ENCODE measurements at regions not wholly inside any gene's neighbourhood (a gene's known extent, or its start where the extent isn't known, plus 50 kb on each side); places are given as distances from the start of the nearest gene placed in this dataset.

DNA sequence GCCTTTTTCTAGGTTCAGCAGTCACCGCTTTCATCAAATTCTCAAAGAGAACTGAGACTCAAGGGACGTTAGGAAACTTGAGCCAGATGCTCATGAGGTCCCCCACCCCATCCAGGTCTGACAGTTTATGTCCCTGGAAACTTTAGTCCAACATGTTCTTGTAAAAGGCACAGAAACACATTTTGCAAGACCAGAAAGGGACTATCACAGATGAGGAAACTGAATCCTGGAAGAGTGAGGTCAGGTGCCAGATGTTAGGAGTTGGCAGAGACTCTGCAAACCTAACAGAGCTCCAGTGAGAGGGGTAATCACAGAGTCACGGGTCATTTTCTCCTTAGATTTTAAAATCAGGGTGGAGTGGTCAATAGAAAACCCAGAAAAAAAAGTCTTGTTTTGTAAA, 76.6 kb downstream of the RDH14 start:
- no peak for DNase-seq
- Histone ChIP-seq H4K20me1 (ENCODE audit: insufficient read depth) (no peaks in the 10 kb centered on the region), H3K36me3 (ENCODE audit: low read depth) (no peaks in the 10 kb centered on the region), H3K9ac (no peak overlapping the region), H3K79me2 (ENCODE audit: insufficient read depth) (no peaks in the 10 kb centered on the region), H3K4me1 (ENCODE audit: insufficient read depth) (peaks cover 9% of the 10 kb centered on the region), H2AFZ (no peak overlapping the region), H3K9me2 (ENCODE audit: insufficient read depth) (no peaks in the 10 kb centered on the region), H3K27me3 (replicated peaks; ENCODE audit: insufficient read depth) (no peaks in the 10 kb centered on the region), H3K4me3 (no peak overlapping the region), H3F3A (ENCODE audit: insufficient read depth) (peaks cover 8% of the 10 kb centered on the region; the same call in 1 of the 2 replicates), H3K4me2 (ENCODE audit: unreplicated experiment) (no peak overlapping the region), H3K9me3 (ENCODE audit: low read depth) (no peaks in the 10 kb centered on the region), H3K27ac (no peak overlapping the region)
- in situ Hi-C loops (cut with MboI): no loop called here
- 58 to 63% methylated on average over 3 of the region's 3 CpGs for WGBS, 2 experiments (ENCODE audit: low coverage in 1 of 2, low lambda C conversion rate in 2 of 2, missing lambda C conversion rate in 2 of 2)
- TF ChIP-seq EZH2phosphoT487 (IDR thresholded peaks at IDR 0.05; ENCODE audit: insufficient read depth, low read depth) (no peak), EZH2 (IDR thresholded peaks at IDR 0.05; ENCODE audit: insufficient read depth, poor library complexity, severe bottlenecking) (no peak)

DNA sequence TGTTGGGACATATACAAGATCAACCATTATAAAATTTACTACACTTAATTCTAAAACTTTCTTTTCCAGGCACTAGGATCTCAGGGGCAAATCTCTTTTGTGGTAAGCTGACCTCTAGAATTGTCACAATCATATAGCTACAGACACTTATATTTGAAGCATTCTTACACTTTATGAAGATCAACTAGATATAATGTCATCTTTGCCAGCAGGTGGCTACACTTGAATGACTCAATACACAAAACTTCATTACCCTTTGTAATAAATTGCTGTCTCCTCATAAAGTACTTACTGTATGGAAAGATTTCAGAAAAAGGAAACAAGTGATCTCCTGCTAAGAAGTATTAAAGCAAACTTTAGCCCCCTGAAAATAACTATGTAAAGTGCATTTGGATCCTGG, 77.8 kb downstream of the RDH14 start:
- DNase-seq: no peak
- Histone ChIP-seq H3K4me2 (ENCODE audit: unreplicated experiment) (no peak overlapping the region), H3K9me2 (ENCODE audit: insufficient read depth) (no peaks in the 10 kb centered on the region)

GRCh38 chr2:18479947-18480369, 80.5 kb downstream of the RDH14 start:
- no peak overlapping the region for H3K27ac ChIP-seq
- DNase-seq: peak; percentile 49
- TF ChIP-seq EZH2phosphoT487 (IDR thresholded peaks at IDR 0.05; ENCODE audit: insufficient read depth, low read depth) (no peak), EZH2 (IDR thresholded peaks at IDR 0.05; ENCODE audit: insufficient read depth, poor library complexity, severe bottlenecking) (no peak)
- in situ Hi-C loops (cut with MboI): no loop called here
- H4K20me1 ChIP-seq (ENCODE audit: insufficient read depth): no peaks in the 10 kb centered on the region
- no peaks in the 10 kb centered on the region; the same call in 1 of the 2 replicates for H3K27me3 ChIP-seq (replicated peaks; ENCODE audit: insufficient read depth)
- no peaks in the 10 kb centered on the region for H3K79me2 ChIP-seq (ENCODE audit: insufficient read depth)
- no peak overlapping the region for H3K9ac ChIP-seq
- peaks cover 17% of the 10 kb centered on the region; the same call in 1 of the 2 replicates for H3F3A ChIP-seq (ENCODE audit: insufficient read depth)
- H3K4me3 ChIP-seq: no peak overlapping the region
- no peaks in the 10 kb centered on the region for H3K36me3 ChIP-seq (ENCODE audit: low read depth)
- WGBS, 2 experiments (ENCODE audit: low coverage in 1 of 2, low lambda C conversion rate in 2 of 2, missing lambda C conversion rate in 2 of 2): 12 to 15% methylated on average over 3 of the region's 3 CpGs
- H3K4me2 ChIP-seq (ENCODE audit: unreplicated experiment): peak overlapping the region; percentile 19
- peaks cover 19% of the 10 kb centered on the region for H3K4me1 ChIP-seq (ENCODE audit: insufficient read depth)
- H2AFZ ChIP-seq: no peak overlapping the region
- no peaks in the 10 kb centered on the region for H3K9me3 ChIP-seq (ENCODE audit: low read depth)
- H3K9me2 ChIP-seq (ENCODE audit: insufficient read depth): no peaks in the 10 kb centered on the region

More for the DNA sequence above, 77.8 kb downstream of the RDH14 start:
- TF ChIP-seq EZH2 (IDR thresholded peaks at IDR 0.05; ENCODE audit: insufficient read depth, poor library complexity, severe bottlenecking) (no peak), EZH2phosphoT487 (IDR thresholded peaks at IDR 0.05; ENCODE audit: insufficient read depth, low read depth) (no peak)
- H3F3A ChIP-seq (ENCODE audit: insufficient read depth): peaks cover 8% of the 10 kb centered on the region; the same call in 1 of the 2 replicates
- H2AFZ ChIP-seq: no peak overlapping the region
- H3K9ac ChIP-seq: no peak overlapping the region
- H3K27me3 ChIP-seq (replicated peaks; ENCODE audit: insufficient read depth): no peaks in the 10 kb centered on the region; the same call in 1 of the 2 replicates
- peaks cover 9% of the 10 kb centered on the region for H3K4me1 ChIP-seq (ENCODE audit: insufficient read depth)
- H3K79me2 ChIP-seq (ENCODE audit: insufficient read depth): no peaks in the 10 kb centered on the region
- no peaks in the 10 kb centered on the region for H3K9me3 ChIP-seq (ENCODE audit: low read depth)
- no peak overlapping the region for H3K27ac ChIP-seq
- in situ Hi-C loops (cut with MboI): no loop called here
- no peaks in the 10 kb centered on the region for H3K36me3 ChIP-seq (ENCODE audit: low read depth)
- no peak overlapping the region for H3K4me3 ChIP-seq
- no peaks in the 10 kb centered on the region for H4K20me1 ChIP-seq (ENCODE audit: insufficient read depth)

GRCh38 chr2:18477293-18477692, 83.2 kb downstream of the RDH14 start:
- 97 to 100% methylated on average over 1 of the region's 1 CpG for WGBS, 2 experiments (ENCODE audit: low coverage in 1 of 2, low lambda C conversion rate in 2 of 2, missing lambda C conversion rate in 2 of 2)

DNA sequence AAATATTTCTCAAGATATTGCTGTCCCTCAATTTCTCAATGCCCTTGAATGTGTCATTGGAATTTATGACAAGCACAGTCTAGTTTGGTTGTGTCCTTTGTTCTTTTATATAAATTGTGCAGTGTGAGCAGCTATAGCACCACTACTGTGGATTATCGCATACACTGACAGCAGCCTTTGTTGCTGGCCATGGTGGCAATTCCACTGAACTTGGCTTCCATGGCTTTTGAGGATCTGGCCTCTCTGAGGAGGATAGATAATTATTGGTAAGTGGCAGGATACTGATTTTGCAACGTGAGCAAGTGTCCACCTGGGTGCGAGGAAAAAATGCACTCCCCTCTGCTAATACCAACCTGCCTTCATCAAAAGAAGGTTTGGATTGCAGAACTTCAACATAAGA, 84.0 kb downstream of the RDH14 start:
- H3K9me2 ChIP-seq (ENCODE audit: insufficient read depth): no peaks in the 10 kb centered on the region
- WGBS, 2 experiments (ENCODE audit: low coverage in 1 of 2, low lambda C conversion rate in 2 of 2, missing lambda C conversion rate in 2 of 2): 97 to 98% methylated on average over 3 of the region's 3 CpGs

More at GRCh38 chr2:18477293-18477692, 83.2 kb downstream of the RDH14 start:
- H3K4me1 ChIP-seq (ENCODE audit: insufficient read depth): peaks cover 41% of the 10 kb centered on the region
- H3K36me3 ChIP-seq (ENCODE audit: low read depth): no peaks in the 10 kb centered on the region
- H4K20me1 ChIP-seq (ENCODE audit: insufficient read depth): no peaks in the 10 kb centered on the region
- no peak overlapping the region for H3K27ac ChIP-seq
- H3K4me2 ChIP-seq (ENCODE audit: unreplicated experiment): no peak overlapping the region
- no peak overlapping the region for H2AFZ ChIP-seq
- H3K27me3 ChIP-seq (replicated peaks; ENCODE audit: insufficient read depth): no peaks in the 10 kb centered on the region; the same call in 1 of the 2 replicates
- no peak overlapping the region for H3K9ac ChIP-seq
- H3F3A ChIP-seq (ENCODE audit: insufficient read depth): peaks cover 39% of the 10 kb centered on the region
- TF ChIP-seq EZH2phosphoT487 (IDR thresholded peaks at IDR 0.05; ENCODE audit: insufficient read depth, low read depth): no peak
- no peak for TF ChIP-seq EZH2 (IDR thresholded peaks at IDR 0.05; ENCODE audit: insufficient read depth, poor library complexity, severe bottlenecking)
- DNase-seq: no peak
- H3K79me2 ChIP-seq (ENCODE audit: insufficient read depth): no peaks in the 10 kb centered on the region
- in situ Hi-C loops (cut with MboI): no loop called here
- H3K9me3 ChIP-seq (ENCODE audit: low read depth): no peaks in the 10 kb centered on the region
- no peaks in the 10 kb centered on the region for H3K9me2 ChIP-seq (ENCODE audit: insufficient read depth)
- H3K4me3 ChIP-seq: no peak overlapping the region

More for the DNA sequence above, 84.0 kb downstream of the RDH14 start:
- Histone ChIP-seq H3K9ac (no peak overlapping the region), H2AFZ (no peak overlapping the region), H3K79me2 (ENCODE audit: insufficient read depth) (no peaks in the 10 kb centered on the region), H3K4me3 (no peak overlapping the region), H3K27me3 (replicated peaks; ENCODE audit: insufficient read depth) (no peaks in the 10 kb centered on the region; the same call in 1 of the 2 replicates), H3K27ac (no peak overlapping the region), H3K4me1 (ENCODE audit: insufficient read depth) (peaks cover 43% of the 10 kb centered on the region), H3K4me2 (ENCODE audit: unreplicated experiment) (no peak overlapping the region), H3K36me3 (ENCODE audit: low read depth) (no peaks in the 10 kb centered on the region), H3F3A (ENCODE audit: insufficient read depth) (peaks cover 42% of the 10 kb centered on the region), H4K20me1 (ENCODE audit: insufficient read depth) (no peaks in the 10 kb centered on the region), H3K9me3 (ENCODE audit: low read depth) (no peaks in the 10 kb centered on the region)
- no peak for TF ChIP-seq EZH2 (IDR thresholded peaks at IDR 0.05; ENCODE audit: insufficient read depth, poor library complexity, severe bottlenecking)
- no peak for TF ChIP-seq EZH2phosphoT487 (IDR thresholded peaks at IDR 0.05; ENCODE audit: insufficient read depth, low read depth)
- DNase-seq: no peak
- in situ Hi-C loops (cut with MboI): no loop called here

All from GM23248 (cell line).